ENCODE measurements at regions not wholly inside any gene's neighbourhood (a gene's known extent, or its start where the extent isn't known, plus 50 kb on each side); places are given as distances from the start of the nearest gene placed in this dataset.
"Not testable (repeated sequence)": the region's sequence is repeated elsewhere in the genome, so short reads cannot be mapped to it uniquely, and the experiment has no call there.

DNA sequence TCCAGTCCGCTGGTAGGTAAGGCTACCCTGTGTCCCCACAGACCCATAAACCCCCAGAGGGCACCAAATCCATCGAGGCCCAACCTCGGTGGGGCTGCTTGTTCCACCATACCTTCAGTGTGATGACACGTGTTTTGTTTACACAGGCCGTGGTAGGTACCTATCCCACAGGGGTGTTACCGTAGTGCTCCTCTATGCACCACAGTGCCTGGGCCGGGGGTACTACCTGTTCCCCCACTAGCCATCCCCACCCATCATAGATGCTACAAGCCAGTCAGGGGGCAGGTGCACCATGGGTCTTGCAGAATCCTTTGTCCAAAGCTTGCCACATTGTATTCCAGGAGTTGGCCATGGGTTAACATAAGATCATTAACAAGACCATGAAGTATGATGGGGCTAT is 796.2 kb downstream of the EFNA5 start:
- no peak for DNase-seq

DNA sequence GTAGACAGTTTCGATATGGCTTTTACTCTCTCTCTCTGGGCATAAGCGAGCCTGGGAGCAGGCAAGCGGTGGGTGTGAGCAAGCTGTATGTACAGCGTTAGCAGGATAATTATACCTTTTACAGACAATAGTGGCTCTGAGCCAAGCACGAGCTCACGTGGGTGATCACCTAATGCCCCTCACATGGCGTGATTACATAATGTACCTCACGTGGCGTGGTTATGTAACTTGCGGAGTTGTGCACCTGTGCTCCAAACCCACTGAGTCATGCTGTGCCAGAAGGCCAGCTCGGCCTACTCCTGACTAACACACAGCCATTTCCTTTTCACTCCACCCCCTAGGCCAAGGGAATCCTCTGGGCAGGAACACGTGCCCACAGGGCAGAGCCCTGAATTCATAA is 797.2 kb downstream of the EFNA5 start:
- DNase-seq, result no peak

DNA sequence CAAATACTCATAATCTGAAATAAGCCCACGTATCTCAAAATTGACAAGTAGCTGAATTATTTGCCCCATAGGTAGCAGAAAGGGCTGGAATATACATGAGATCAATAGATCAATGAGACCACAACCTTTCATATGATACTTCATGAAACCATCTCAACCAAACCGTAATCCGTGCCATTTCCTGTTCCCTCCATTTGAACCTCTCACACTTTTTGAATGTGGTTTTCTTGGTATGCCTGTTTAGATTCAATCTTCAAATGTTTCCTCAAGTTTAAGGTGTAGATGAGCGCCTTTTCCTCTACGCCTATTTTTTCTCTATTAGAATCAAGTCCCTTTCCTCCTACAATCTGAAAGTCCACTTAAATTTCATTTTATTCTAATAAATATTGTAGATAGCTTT is 805.5 kb downstream of the EFNA5 start:
- DNase-seq, result no peak

DNA sequence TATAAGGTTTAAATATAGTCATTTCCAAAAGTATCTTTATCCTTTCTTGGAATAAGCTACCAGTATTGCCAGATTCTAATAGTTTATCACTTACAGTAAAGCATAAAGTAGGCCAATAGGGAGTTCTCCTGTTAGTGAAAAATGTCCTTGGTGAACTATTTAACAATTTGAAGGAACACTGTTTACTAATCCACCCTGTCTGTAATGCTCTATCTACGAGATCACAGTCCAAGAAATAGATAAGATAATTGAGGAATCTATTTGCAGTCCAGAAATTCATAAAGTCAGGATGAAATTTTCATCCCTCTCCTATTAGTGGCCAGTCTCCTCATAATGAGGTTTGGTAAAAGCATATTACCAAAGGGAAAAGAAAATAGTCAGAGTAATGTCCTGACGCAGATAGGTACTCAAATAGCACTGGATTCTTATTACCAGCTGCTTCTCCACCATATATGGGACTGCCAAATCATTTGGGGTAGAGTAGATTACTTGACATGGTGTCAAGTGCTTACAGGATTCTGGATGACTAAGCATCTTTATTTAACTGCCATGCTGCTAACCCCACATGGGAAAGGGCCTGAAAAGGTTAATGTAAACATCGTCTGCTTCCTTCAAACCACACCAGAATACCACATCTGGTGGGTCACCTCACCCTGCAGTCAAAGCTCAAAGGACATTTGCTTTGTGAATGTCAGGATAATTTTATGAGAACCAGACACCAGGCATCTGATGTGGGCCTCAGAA is 808.1 kb downstream of the EFNA5 start:
- no peak for DNase-seq

DNA sequence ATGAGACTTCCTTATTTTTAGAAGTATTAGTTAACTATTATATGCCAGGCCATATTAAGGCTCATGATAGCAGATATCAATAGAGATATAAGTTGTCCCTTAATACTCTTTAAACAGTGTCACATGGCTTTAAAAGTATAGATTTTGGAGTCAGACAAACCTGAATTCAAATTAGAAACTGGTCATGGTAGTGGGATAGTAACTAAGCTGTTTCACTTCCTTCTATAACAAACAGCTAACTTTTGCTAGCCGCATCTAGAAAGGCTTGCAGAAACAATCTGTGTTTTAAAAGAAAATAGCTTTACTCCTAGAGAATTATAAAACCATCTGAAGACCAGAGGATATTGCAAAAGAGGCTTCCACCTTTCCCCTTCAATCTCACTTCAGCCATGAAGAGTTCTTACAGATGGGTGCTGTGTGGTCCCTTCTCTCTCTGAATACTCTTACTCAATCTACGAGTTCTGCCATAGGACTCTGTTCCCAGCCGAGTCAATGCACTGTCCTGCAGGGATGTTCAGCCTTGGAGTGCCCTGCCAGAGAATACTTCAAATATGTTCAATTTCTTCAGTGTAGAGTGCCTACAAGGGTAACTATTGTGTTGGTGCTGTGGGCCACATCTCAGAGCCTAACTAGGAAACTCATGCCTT is 810.2 kb downstream of the EFNA5 start:
- DNase-seq, result no peak

DNA sequence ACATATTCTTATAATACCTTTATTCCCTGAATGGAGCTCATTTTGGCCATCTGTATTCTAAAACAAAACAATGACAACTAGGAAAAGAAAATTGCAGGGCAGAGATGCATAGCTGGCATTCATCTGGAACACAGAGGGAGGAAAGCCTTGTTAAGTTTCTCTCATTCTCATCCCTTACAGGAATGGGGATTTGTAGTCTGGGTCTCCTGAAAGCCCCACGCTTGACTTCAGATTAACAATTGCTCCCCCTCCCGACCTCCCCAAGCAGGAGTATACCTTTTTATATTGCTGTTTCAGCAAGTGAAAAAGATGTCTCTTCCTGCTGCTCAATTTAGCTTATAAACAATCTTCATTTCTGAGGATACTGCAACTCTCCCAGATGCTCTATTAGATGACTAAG is 812.1 kb downstream of the EFNA5 start:
- no peak for DNase-seq

DNA sequence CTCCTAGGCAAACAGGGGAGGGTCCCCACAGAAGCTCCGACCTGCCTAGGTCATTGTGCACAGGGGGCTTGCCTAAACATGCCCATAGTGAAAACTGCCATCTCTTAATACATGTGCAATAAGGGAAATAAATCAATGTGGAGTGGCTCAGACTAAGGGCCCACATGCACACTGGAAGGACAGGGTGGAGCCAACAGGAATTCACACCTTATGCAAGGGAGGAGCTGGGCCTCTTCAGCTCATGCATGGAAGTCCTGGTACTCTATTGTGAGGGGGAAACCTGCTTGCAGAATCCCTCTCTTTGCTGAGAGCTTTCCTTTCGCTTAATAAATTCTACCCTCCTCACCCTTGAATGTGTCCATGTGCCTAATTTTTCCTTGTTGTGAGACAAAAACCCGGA is 815.8 kb downstream of the EFNA5 start:
- DNase-seq, result no peak

DNA sequence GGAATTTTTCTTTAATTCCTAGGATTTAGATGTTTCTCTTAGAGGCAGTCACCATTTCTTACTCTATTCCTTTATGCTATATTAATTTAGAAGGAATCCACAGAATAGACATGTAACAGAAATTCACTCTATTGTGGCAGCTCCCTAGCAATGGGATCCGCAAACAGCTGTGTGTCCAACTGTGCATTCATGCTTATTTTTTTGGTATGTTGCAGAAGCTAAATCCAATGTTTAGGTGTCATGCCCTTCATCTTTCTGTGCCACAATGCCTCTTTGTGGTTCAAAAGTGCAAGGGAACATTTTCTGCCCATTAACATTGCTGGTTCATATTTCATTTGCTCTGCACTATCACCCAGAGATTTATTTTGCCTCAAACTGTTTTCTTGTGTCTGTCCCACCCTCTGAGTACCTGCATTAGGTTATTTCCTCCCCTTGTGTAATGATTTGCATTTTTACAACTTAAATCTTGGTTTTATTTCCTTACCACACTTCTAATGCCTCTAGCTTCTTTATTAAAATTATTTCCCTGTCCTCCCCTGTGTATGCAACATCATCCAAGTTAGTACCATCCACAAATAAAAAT is 816.5 kb downstream of the EFNA5 start:
- DNase-seq, result no peak

DNA sequence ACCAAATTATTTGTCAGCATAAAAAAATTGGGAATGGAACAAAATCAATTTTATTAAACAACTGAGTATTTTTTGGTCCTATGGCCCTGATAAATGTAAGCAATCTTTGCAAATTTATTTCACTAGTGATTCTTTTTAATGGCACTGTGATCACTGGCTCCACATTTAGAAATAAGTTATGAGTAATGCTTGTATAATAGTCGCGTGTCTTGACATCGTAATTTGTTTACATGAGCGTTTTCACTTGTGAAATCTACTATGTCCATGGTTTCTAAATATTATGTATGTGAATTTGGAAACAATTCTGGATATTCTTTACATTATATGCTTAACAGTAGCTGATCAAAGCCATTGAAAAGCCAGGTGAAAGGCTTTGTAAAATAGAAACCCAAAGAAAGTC is 817.5 kb downstream of the EFNA5 start:
- no peak for DNase-seq

DNA sequence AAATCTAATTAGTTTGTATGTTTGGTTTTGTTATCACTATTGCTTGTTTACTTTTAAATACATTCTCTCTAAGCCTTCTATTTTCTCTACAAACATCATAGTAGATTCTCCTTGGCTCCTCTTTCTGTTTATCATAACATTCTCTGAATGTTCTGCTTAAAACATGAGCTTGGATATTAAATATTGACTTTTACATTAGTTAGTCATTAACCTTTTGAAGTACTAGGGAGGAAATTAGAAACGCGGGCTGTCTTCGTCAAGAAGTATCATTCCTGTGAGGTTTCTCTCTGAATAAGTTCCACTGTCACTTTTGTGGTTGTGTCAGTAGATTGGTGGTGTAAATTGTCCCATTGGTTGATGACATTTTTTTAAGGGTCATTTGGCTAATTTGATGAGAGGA is 821.5 kb downstream of the EFNA5 start:
- no peak for DNase-seq

DNA sequence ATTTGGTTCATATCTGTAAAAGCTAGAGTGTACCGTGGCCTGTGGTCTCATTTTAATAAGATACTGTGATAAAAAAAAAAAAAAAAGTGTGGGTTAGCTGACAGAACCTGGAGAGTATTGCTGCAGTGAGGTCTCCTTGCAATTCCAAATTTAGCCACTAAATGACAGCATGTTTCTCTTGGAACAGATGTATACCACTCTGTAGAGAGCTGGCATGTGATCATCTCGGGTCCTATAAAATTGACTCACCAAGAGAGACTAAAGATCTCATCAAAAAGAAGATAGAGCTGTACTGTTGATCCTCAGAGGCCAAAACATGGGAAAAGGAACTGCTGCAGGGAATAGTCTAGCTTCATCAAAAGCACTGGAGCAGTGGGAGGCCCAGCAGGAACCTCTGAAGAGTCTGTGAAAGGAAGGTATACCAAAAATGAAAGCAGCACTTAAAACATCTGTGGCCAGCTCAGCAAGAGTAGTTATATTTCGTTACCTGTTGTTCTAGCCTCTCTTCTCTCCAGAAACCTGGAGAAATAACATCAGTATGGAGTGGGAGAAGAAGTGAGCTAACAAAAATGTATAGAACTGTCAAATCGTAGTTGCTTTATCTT is 826.8 kb downstream of the EFNA5 start:
- no peak for DNase-seq

DNA sequence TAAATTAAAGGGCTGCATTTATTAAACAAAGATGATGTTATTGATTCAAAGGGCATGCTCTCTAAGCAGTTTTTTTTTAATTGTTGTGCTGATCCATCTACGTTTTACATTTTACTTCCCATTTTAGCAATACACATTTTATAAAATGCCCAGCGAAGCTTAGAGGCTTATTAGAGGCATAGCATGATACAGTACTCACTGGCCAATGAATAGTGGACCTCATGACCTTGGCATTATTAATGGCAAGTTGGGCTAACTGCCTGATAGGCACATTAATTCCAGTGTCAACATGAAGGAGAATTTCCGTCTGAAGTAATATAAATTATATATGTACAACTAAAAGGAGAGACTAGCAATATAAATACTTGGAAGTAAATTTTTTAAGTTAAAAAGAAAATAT is 837.2 kb downstream of the EFNA5 start:
- no peak for DNase-seq

DNA sequence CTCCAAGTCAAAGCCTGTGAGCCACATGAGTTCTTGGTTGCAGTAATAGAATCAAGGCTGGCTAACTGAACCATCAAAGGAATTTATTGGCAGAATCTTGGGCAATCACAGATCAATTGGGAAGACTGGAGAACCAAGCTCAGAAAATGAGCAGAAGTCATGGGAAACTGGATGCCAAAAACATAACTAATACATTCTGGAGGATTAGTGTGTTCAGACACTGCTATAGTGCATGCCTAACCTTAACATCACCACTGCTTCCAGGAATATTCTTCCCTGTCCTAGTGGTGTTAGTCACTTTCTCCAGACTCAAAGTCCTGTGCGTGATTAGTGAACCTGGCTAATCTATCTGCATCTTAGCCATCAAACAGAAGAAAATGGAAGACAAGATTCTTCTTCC is 843.7 kb downstream of the EFNA5 start:
- DNase-seq, result no peak

DNA sequence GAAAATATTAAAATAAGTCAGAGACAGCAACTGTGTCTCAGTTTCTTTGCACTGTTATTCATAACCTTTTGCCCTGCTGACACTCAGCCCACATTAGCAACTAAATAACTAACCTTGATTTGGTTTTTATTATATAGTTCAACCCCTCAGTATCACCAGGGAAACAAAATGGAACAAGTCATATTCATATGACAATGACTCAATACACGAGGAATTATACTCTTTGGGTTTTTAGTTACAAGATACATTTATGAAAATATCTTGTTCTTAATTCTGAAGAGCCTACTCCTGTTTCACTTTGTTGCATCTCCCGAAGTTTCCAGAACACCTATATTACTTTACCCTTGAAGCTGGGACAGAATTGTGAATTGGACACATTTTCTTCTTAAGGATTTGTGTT is 845.4 kb downstream of the EFNA5 start:
- DNase-seq, result no peak

DNA sequence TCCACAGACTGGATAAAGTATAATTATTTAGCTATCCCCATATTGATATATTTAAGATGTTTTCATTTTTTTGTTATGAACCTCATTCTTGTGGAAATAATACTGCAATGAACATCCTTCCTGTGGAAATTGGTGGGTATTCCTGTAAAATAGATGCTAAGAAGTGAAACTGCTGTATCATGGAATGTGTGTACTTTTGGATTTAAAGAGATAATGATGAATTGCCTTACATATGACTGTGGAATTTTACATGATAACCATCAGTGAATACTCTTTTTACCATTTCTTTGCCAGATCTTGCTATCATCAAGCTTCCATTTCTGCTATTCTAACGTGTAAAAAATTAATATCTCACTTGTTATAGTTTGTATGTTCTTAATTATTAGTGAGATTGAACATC is 847.9 kb downstream of the EFNA5 start:
- DNase-seq, result no peak

DNA sequence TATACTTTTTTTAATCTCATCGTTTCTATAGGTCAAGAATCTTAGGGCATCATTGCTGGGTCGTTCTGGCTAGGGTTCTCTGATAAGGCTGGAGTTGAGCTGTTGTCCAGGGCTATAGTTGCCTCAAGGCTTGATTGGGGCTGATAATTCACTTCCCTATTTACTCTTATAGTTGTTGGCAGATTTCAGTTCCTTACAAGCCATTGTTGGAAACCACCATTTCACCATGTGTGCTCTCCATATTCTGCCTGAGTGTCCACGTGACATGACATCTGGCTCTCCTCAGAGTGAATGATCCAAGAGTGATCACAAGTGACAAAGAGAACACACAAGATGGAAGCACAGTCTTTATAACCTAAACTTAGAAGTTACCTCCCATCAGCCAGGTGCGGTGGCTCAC is 852.2 kb downstream of the EFNA5 start:
- DNase-seq, result no peak

DNA sequence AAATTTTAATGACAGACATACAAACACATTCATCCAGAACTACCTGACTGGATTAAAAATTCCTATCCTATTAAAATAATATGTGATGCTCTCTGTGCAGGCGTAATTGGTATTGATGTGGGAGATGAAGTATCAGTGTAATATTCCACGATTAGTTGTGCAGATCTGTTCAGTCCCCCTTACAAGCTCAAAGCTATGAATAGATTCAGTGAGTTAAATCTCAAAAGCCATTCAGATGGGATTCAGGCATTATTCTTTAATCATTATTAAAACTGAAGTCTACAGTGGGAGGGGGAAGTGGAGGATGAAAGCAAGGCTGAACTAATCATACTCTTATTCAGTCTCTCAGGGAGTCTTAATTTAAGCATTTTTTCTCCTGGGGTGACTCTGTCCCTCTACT is 855.8 kb downstream of the EFNA5 start:
- DNase-seq, result no peak

DNA sequence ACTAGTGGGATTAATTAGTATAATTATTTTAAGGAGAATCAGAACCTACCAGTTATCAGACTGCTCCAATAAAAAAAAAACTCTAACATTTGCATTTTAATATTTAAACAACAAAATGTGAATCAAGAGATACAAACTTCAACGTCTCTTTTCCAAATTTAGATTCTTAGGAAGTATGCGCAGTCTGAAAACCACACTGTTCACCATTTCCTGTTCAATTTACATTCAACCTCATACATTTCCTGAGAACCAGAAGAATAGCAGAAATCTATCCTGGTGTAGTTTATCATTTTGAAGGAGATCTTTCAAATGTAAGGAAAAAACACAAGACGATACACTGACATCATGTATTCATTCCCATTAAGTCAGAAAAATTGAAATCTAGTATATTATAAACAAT is 869.2 kb downstream of the EFNA5 start:
- no peak for DNase-seq

DNA sequence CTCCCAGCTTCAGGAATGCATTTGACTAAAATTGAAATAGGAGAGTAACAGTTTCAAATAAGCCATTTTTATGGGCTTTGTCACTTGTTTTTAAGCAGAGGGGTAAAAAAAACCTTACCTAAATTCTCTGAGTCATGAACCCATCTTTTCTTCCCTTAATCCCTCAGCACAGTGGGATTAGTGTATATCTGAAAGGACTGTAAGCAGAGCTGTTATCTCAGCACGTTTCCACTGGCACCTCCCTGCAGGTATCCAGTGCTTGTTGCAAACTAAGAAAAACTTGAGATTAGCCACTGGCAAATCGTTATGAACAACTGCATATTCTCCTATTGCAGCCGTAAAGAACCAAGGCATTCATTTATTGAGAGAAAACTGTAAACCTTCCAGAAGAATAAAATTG is 872.7 kb downstream of the EFNA5 start:
- no peak for DNase-seq

DNA sequence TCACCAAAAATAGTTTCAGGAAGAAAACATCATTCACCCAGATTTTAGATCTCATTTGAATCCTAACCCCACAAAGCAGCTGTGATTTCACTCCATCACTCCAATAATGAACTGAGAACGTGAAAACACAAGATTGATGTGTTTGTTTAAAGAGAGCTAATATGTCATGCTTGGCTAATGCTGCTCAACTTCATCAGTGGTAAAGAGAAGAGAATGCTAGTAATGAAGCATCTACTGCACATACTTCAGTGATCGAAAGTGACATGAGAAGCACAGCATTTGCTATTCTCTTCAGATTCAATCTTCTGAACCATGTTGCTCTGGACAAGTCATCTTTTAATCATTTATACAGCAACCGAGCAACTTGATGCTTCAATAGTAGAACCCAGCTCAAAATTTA is 874.7 kb downstream of the EFNA5 start:
- DNase-seq, result no peak

DNA sequence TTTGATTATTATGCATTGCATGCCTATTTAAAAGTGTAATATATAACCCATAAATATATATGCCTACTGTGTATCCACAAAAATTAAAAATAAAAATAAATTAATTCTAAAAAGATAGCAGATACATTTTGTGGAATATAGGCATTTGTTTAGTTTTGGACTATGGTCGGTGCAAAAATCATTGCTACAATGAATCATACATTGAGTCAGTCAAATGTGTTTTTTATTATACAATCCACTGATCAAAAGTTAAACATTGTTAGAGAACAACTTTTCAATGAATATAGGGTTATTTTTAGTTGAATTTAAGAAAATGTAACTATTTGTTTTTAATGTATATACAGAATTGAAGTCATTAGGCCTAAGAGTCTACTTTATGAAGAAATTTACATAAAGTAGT is 885.9 kb downstream of the EFNA5 start:
- DNase-seq, result no peak

DNA sequence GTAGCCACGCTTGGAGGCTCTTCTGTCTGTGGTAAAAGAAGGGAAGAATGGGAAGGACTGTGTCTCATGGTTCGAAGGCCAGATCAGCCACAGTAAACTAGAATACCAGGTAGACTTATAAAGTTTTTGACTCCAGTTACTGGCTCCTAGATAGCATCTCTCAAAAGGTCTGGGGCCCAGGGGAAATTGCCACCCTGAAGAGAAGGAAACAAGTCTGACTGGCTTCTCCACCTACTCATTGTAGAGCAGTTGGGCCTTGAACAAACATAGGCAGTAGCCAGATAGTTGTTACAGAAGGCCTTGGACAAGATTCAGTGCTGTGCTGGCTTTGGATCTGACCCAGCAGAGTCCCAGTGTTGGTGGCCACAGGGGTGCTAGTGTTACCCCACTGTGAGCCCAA is 890.4 kb downstream of the EFNA5 start:
- no peak for DNase-seq

DNA sequence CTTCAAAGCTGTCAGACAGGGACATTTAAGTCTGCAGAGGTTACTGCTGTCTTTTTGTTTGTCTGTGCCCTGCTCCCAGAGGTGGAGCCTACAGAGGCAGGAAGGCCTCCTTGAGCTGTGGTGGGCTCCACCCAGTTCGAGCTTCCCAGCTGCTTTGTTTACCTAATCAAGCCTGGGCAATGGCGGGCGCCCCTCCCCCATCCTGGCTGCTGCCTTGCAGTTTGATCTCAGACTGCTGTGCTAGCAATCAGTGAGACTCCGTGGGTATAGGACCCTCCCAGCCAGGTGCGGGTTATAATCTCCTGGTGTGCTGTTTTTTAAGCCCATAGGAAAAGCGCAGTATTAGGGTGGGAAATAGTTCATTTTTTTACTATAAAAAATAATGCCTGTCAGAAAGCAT is 894.2 kb downstream of the EFNA5 start:
- DNase-seq, result not testable (repeated sequence)

DNA sequence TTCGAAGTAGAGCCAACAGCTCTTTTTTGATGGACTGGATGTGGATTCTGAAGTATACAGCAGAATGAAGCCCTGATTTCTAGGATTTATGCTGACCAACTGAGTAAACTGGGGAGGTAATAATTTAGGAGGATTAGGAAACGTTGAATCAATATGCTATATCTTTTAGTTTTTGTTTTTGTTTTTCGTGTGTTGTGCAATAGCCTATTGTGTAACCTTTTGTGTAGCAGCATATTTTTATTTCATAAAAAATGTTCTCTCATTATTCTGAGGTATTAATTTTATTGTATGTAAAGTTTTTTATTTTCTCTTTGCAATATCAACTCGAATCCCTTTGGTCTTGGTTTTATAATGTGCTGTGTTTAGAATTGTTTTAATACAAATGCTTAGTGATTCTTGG is 902.3 kb downstream of the EFNA5 start:
- DNase-seq, result no peak
